MM.1S (cell line): ENCODE measurements at regions not wholly inside any gene's neighbourhood (a gene's known extent, or its start where the extent isn't known, plus 50 kb on each side); places are given as distances from the start of the nearest gene placed in this dataset.
"Not testable (repeated sequence)": the region's sequence is repeated elsewhere in the genome, so short reads cannot be mapped to it uniquely, and the experiment has no call there.

Source experiments
- CTCF ChIP-seq: fragments of 300-600 bp; sonication (generic); IDR thresholded peaks from 2 replicates; pipeline ENCODE4 v1.5.1; 2016; ENCODE audit warnings: antibody characterized with exemption, low read length, mixed read lengths
- EZH2 ChIP-seq: fragments of 300-600 bp; sonication (generic); optimal IDR thresholded peaks from 2 replicates; pipeline ENCODE3; 2017; ENCODE audit warnings: low read depth, mild to moderate bottlenecking, antibody characterized with exemption, low read length, mixed read lengths
- EZH2phosphoT487 ChIP-seq: fragments of 300-600 bp; sonication (generic); IDR thresholded peaks from 2 replicates; pipeline ENCODE4 v1.6.1; 2018; ENCODE audit warnings: antibody characterized with exemption, low read length

- not testable (repeated sequence) for TF ChIP-seq CTCF, EZH2phosphoT487, EZH2
Measured at GRCh38 chr17:70599945-70600344, 430.6 kb downstream of the KCNJ2 start.
